NT2/D1 (cell line): ENCODE measurements at regions not wholly inside any gene's neighbourhood (a gene's known extent, or its start where the extent isn't known, plus 50 kb on each side); places are given as distances from the start of the nearest gene placed in this dataset.

ENCODE experiments used
- DNase-seq: peaks from one replicate; pipeline ENCODE4 v3.0.0-alpha.2; 2011; ENCODE audit warnings: low read depth, low spot score
- H3K27me3 ChIP-seq: 2 replicates; pipeline ENCODE4 v1.6.0; 2011; ENCODE audit warnings: mild to moderate bottlenecking; ENCODE audit not compliant: insufficient read length, insufficient read depth
- H3K36me3 ChIP-seq: 2 replicates; pipeline ENCODE4 v1.6.1; 2011; ENCODE audit warnings: mild to moderate bottlenecking, low read length, mixed read lengths; ENCODE audit not compliant: insufficient read depth, insufficient read length
- H3K4me1 ChIP-seq: 2 replicates; pipeline ENCODE4 v1.5.1; 2011; ENCODE audit not compliant: insufficient read depth, insufficient read length
- H3K4me3 ChIP-seq: 2 replicates; pipeline ENCODE4 v1.5.1; 2011; ENCODE audit warnings: low read depth; ENCODE audit not compliant: insufficient read length
- H3K9ac ChIP-seq: 2 replicates; pipeline ENCODE4 v1.6.0; 2011; ENCODE audit warnings: low read depth; ENCODE audit not compliant: insufficient read length
- H3K9me3 ChIP-seq: 2 replicates; pipeline ENCODE4 v1.5.1; 2011; ENCODE audit warnings: mild to moderate bottlenecking, low read length; ENCODE audit not compliant: insufficient read depth
- SUZ12 ChIP-seq: IDR thresholded peaks from 2 replicates; pipeline ENCODE4 v1.6.1; 2011; ENCODE audit not compliant: insufficient read length, insufficient read depth; ENCODE audit errors: extremely low read depth
- YY1 ChIP-seq: IDR thresholded peaks from 2 replicates; pipeline ENCODE4 v1.6.1; 2011; ENCODE audit not compliant: insufficient read length, insufficient read depth
- ZNF274 ChIP-seq: IDR thresholded peaks from 2 replicates; pipeline ENCODE4 v1.6.1; 2011; ENCODE audit warnings: mild to moderate bottlenecking, low read depth, low read length

- no peak for DNase-seq
- no peaks in the 10 kb centered on the region for H3K4me1 ChIP-seq
- H3K9me3 ChIP-seq = no peaks in the 10 kb centered on the region
- no peaks in the 10 kb centered on the region for H3K36me3 ChIP-seq
- H3K9ac ChIP-seq = no peak overlapping the region
- no peak for TF ChIP-seq SUZ12
- no peak for TF ChIP-seq ZNF274
- TF ChIP-seq YY1 = no peak
- H3K4me3 ChIP-seq = no peak overlapping the region
- no peaks in the 10 kb centered on the region for H3K27me3 ChIP-seq
Observed at GRCh38 chr21:32184065-32184464, 94.8 kb downstream of the MIS18A start.

- no peak for DNase-seq
- Histone ChIP-seq H3K4me1 (no peaks in the 10 kb centered on the region), H3K27me3 (no peaks in the 10 kb centered on the region), H3K9me3 (no peaks in the 10 kb centered on the region), H3K4me3 (no peak overlapping the region), H3K9ac (no peak overlapping the region), H3K36me3 (no peaks in the 10 kb centered on the region)
- no peak for TF ChIP-seq ZNF274
- TF ChIP-seq YY1 = no peak
- TF ChIP-seq SUZ12 = no peak
Observed at GRCh38 chr21:32183396-32183795, 95.5 kb downstream of the MIS18A start.

GRCh38 chr21:32182449-32182848 is 96.4 kb downstream of the MIS18A start:
- H3K27me3 ChIP-seq = no peaks in the 10 kb centered on the region
- no peaks in the 10 kb centered on the region for H3K4me1 ChIP-seq
- no peak overlapping the region for H3K9ac ChIP-seq
- H3K9me3 ChIP-seq = no peaks in the 10 kb centered on the region
- no peaks in the 10 kb centered on the region for H3K36me3 ChIP-seq
- DNase-seq = no peak
- H3K4me3 ChIP-seq = no peak overlapping the region
- no peak for TF ChIP-seq SUZ12
- no peak for TF ChIP-seq YY1
- no peak for TF ChIP-seq ZNF274

- no peaks in the 10 kb centered on the region for H3K36me3 ChIP-seq
- H3K4me3 ChIP-seq = no peak overlapping the region
- no peaks in the 10 kb centered on the region for H3K9me3 ChIP-seq
- no peak for DNase-seq
- H3K4me1 ChIP-seq = no peaks in the 10 kb centered on the region
- no peak overlapping the region for H3K9ac ChIP-seq
- no peaks in the 10 kb centered on the region for H3K27me3 ChIP-seq
- no peak for TF ChIP-seq YY1
- TF ChIP-seq SUZ12 = no peak
- TF ChIP-seq ZNF274 = no peak
Observed at GRCh38 chr21:32181457-32181856, 97.4 kb downstream of the MIS18A start.

- H3K4me3 ChIP-seq = no peak overlapping the region
- H3K9me3 ChIP-seq = no peaks in the 10 kb centered on the region
- TF ChIP-seq SUZ12 = no peak
- TF ChIP-seq ZNF274 = no peak
- H3K36me3 ChIP-seq = no peaks in the 10 kb centered on the region
- no peaks in the 10 kb centered on the region for H3K4me1 ChIP-seq
- H3K9ac ChIP-seq = no peak overlapping the region
- H3K27me3 ChIP-seq = no peaks in the 10 kb centered on the region
- no peak for DNase-seq
Observed at GRCh38 chr21:32174819-32175218, 104.0 kb downstream of the MIS18A start.

GRCh38 chr21:32173121-32173724 is 105.6 kb downstream of the MIS18A start:
- H3K4me3 ChIP-seq = no peak overlapping the region
- H3K9ac ChIP-seq = no peak overlapping the region
- no peaks in the 10 kb centered on the region for H3K27me3 ChIP-seq
- H3K4me1 ChIP-seq = no peaks in the 10 kb centered on the region
- no peaks in the 10 kb centered on the region for H3K9me3 ChIP-seq
- DNase-seq = no peak
- H3K36me3 ChIP-seq = no peaks in the 10 kb centered on the region
- TF ChIP-seq SUZ12 (no peak), YY1 (no peak), ZNF274 (no peak)

DNA sequence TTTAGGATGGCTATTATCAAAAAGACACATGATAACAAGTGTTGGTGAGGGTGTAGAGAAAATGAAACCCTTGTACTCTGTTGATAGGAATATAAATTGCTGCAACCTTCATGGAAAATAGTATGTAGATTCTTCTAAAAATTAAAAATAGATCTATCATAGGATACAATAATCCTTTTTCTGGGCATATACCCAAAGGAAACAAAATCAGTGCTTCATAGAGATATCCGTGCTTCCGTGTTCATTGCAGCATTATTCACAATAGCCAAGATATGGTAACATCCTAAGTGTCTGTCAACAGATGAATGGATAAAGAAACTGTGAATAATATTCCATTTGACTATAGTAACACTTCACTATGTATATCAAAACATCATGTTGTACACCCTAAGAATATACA is 106.7 kb downstream of the MIS18A start:
- DNase-seq = no peak
- no peaks in the 10 kb centered on the region for H3K9me3 ChIP-seq
- H3K4me3 ChIP-seq = no peak overlapping the region
- no peaks in the 10 kb centered on the region for H3K36me3 ChIP-seq
- TF ChIP-seq YY1 (no peak), SUZ12 (no peak)
- no peaks in the 10 kb centered on the region for H3K4me1 ChIP-seq
- H3K9ac ChIP-seq = no peak overlapping the region
- H3K27me3 ChIP-seq = no peaks in the 10 kb centered on the region

DNA sequence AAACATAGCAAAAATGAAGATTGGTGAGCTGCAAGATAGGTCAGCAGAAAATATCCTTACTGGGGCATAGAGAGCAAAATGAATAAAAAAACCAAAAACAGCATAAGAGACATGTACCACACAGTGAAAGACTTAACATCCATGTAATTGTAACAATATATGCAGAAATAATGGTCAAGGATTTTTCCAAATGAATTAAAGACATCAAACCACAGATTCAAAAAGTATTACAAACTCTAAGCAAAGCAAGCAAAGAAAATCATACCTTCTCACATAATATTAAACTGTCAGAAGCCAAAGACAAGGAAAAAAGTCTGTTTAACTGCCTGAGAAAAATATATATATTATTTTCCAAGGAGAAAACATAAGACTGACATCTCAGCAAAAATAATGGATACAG is 111.3 kb downstream of the MIS18A start:
- Histone ChIP-seq H3K9ac (no peak overlapping the region), H3K4me3 (no peak overlapping the region), H3K36me3 (no peaks in the 10 kb centered on the region), H3K4me1 (no peaks in the 10 kb centered on the region), H3K9me3 (peaks cover 7% of the 10 kb centered on the region; the same call in 1 of the 2 replicates), H3K27me3 (no peaks in the 10 kb centered on the region)
- TF ChIP-seq YY1 (no peak), ZNF274 (no peak), SUZ12 (no peak)
- no peak for DNase-seq
